GM12878 (cell line): ENCODE measurements at regions not wholly inside any gene's neighbourhood (a gene's known extent, or its start where the extent isn't known, plus 50 kb on each side); places are given as distances from the start of the nearest gene placed in this dataset.

Source experiments
- ATAC-seq: fragments of 200-7000 bp; cut with Tn5 transposase; 3 replicates; pipeline ENCODE4 v1.9.1; 2020; ENCODE audit warnings: mild to moderate bottlenecking, moderate library complexity
- BruUV-seq: library from RNA; stranded (reverse); fragments of 400-500 nt; replicated peaks from 2 replicates; lab custom pipeline; 2021; lab: Mats Ljungman, UMichigan
- CTCF ChIA-PET: fragments of 300-600 bp; sonication (Branson Sonifier 250); formaldehyde crosslinking; extraction: SDS; loops from one replicate; lab custom pipeline; 2021; ENCODE audit warnings: inconsistent platforms; lab: Yijun Ruan, JAX
- POLR2A ChIA-PET: fragments of 350-600 bp; formaldehyde crosslinking; extraction: SDS; loops from one replicate; lab custom pipeline; 2021; ENCODE audit warnings: inconsistent platforms; lab: Charles Lee
- RAD21 ChIA-PET: fragments of 300-600 bp; sonication (Branson Sonifier 250); formaldehyde crosslinking; loops from one replicate; lab custom pipeline; 2023; ENCODE audit warnings: antibody characterized with exemption; ENCODE audit not compliant: unreplicated experiment; lab: Charles Lee
- SMC1A ChIA-PET: fragments of 300-600 bp; sonication (Branson Sonifier 250); formaldehyde crosslinking; loops from one replicate; lab custom pipeline; 2023; ENCODE audit not compliant: unreplicated experiment, uncharacterized antibody; lab: Charles Lee
- DNase-seq: peaks from one replicate; pipeline ENCODE4 v3.0.0-alpha.2; 2011; ENCODE audit warnings: low read depth, low spot score
- FAIRE-seq: peaks from 3 replicates; lab custom pipeline; 2011; peaks lifted over from hg19 to GRCh38; lab: Jason Lieb, UNC
- H2AFZ ChIP-seq: 2 replicates; pipeline ENCODE4 v1.6.0; 2011; ENCODE audit warnings: low read depth, low read length, control low read depth; ENCODE audit not compliant: control insufficient read depth
- H3K27ac ChIP-seq: 2 replicates; pipeline ENCODE4 v1.5.1; 2011; ENCODE audit warnings: control low read depth; ENCODE audit not compliant: control insufficient read depth, insufficient read depth
- H3K27me3 ChIP-seq, 2 experiments: replicated peaks in 1 of 2; 2 replicates each; pipeline versions ENCODE4 v1.6.0 to v1.6.1; 2011; ENCODE audit warnings: low read length in 1 of 2; ENCODE audit not compliant: control insufficient read depth in 2 of 2, insufficient read depth in 2 of 2
- H3K36me3 ChIP-seq, 2 experiments: 2 replicates each; pipeline ENCODE4 v1.5.1; 2011; ENCODE audit warnings: low read length in 1 of 2; ENCODE audit not compliant: control insufficient read depth in 2 of 2, insufficient read depth in 2 of 2
- H3K4me1 ChIP-seq: 2 replicates; pipeline ENCODE4 v1.6.1; 2011; ENCODE audit warnings: mild to moderate bottlenecking, low read length, moderate library complexity, mixed read lengths; ENCODE audit not compliant: control insufficient read depth, insufficient read depth
- H3K4me2 ChIP-seq: 2 replicates; pipeline ENCODE4 v1.6.0; 2011; ENCODE audit warnings: control low read depth; ENCODE audit not compliant: control insufficient read depth, insufficient read depth
- H3K4me3 ChIP-seq: fragments of 200-600 bp; sonication (generic); 2 replicates; pipeline ENCODE4 v1.5.1; 2016
- H3K79me2 ChIP-seq: 2 replicates; pipeline ENCODE4 v1.6.0; 2011; ENCODE audit warnings: low read length; ENCODE audit not compliant: control insufficient read depth, insufficient read depth
- H3K9ac ChIP-seq: 2 replicates; pipeline ENCODE4 v1.8.0; 2011; ENCODE audit warnings: low read length, control low read depth, mixed read lengths; ENCODE audit not compliant: control insufficient read depth, insufficient read depth
- H3K9me3 ChIP-seq: replicated peaks from 3 replicates; pipeline ENCODE4 v1.5.1; 2011; ENCODE audit warnings: mild to moderate bottlenecking, low read length; ENCODE audit not compliant: control insufficient read depth, insufficient read depth
- H4K20me1 ChIP-seq: 2 replicates; pipeline ENCODE4 v1.6.0; 2011; ENCODE audit not compliant: control insufficient read depth, insufficient read depth
- BRCA1 ChIP-seq: IDR thresholded peaks from 2 replicates; pipeline ENCODE4 v1.6.1; 2011; ENCODE audit warnings: low read depth, low read length, improper control_type of control experiment
- NKRF ChIP-seq: fragments of 450-650 bp; conservative IDR thresholded peaks from 2 replicates; pipeline ENCODE4 v1.6.1; 2017; ENCODE audit warnings: mild to moderate bottlenecking, moderate library complexity
- PKNOX1 ChIP-seq: fragments of 450-650 bp; IDR thresholded peaks from 2 replicates; pipeline ENCODE4 v1.6.1; 2016; ENCODE audit warnings: mild to moderate bottlenecking
- SPI1 ChIP-seq: IDR thresholded peaks from 2 replicates; pipeline ENCODE4 v1.6.1; 2011; ENCODE audit warnings: low read depth, mild to moderate bottlenecking, low read length, moderate library complexity, borderline replicate concordance; ENCODE audit not compliant: insufficient read depth
- SRF ChIP-seq, 2 experiments: IDR thresholded peaks; 2 replicates each; pipeline ENCODE4 v1.6.1; 2011; ENCODE audit warnings: low read depth in 2 of 2, low read length in 2 of 2, mild to moderate bottlenecking in 1 of 2, moderate library complexity in 1 of 2
- WGBS: methylation state at CpG from one replicate; pipeline ENCODE4 v1.1.6; 2016; ENCODE audit warnings: low lambda C conversion rate; ENCODE audit not compliant: insufficient replicate concordance, insufficient coverage; ENCODE audit errors: missing lambda C conversion rate; 5-methylcytosine and 5-hydroxymethylcytosine counted together
- in situ Hi-C: fragments of 300-500 bp; cut with MboI; formaldehyde crosslinking; loops from 9 replicates; pipeline ENCODE4 v1.14.3; 2018; ENCODE audit warnings: mixed read lengths
- intact Hi-C: fragments of 100-400 bp; cut with micrococcal nuclease; formaldehyde crosslinking; loops from one replicate; pipeline ENCODE4 v1.14.2; 2022; ENCODE audit not compliant: unreplicated experiment

DNA sequence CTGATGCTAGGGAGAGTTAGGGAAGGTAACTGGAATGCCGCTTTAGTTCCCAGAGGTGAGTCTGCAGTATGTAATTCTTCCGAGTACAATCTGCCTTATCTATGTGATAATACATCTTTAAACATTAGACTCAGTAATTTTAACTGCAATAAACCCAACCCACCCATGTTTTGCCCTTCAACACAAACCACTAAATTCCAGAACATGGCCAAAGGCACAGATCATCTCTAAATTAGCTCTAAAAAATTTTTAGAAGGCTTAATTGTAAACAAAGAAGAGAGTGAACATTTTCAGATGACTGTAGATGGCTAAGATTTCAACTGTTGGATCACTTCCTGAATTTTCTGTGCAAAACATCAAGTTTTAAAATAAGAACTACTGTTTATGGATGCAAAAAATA lies 488.7 kb upstream of the ID2 start (continued):
- TF ChIP-seq BRCA1, result no peak
- no peak for TF ChIP-seq PKNOX1

DNA sequence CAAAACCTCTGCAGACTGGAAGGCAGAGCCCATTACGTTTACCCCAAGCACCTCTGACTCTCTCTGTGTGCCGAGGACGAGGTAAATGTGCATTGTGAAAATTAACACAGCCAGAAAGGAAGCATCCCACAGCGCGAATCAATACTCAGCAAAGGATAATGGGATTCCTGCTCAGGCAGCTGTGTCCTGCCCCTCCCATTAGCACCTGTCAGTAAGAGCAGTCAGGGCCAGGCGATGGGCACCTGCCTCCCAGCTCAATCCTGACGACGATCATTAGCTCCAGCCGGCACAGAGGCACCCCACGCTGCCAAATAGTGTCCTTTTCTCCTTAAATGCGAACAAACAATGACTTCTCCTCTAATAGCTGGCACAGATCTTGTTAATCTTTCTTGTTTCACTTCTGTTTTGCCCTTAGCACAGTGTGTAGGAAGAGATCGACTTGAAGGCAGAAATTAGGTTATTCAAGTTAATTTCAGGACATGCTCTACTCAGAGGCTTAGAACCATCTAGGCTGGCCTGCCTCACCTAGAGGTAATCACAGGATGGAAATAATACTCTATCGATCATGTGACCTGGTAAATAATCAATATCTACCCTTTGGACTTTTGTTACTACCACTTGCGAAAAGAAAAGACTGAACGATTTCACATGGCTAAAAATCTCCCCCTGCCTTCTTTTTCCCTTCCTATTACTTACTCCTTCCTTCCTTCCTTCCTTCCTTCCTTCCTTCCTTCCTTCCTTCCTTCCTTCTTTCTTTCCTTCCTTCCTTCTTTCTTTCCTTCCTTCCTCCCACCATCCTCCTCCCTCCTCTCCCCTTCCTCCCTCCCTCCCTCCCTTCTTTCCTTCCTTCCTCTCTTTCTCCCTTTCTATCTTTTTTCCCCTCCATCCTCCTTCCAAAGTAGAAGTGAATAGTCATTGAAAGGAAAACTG lies 487.9 kb upstream of the ID2 start:
- BruUV-seq, result no TSS peak
- in situ Hi-C loops, result no loop called here

More for the DNA sequence above, 487.9 kb upstream of the ID2 start:
- no peaks in the 10 kb centered on the region; the same call in 2 of the 3 replicates for H3K9me3 ChIP-seq
- H3K4me1 ChIP-seq, result no peaks in the 10 kb centered on the region
- intact Hi-C loops, result no loop called here
- no peak for DNase-seq
- no peak overlapping the region for H3K4me3 ChIP-seq
- H4K20me1 ChIP-seq, result no peaks in the 10 kb centered on the region
- no peaks in the 10 kb centered on the region for H3K36me3 ChIP-seq
- SMC1A ChIA-PET, result interaction anchor here (0.7 to 1.9 kb wide), 3 partner anchors 9 to 44 kb away, joined by 3 to 4 read pairs (median 3); no protein-coding TSS in a partner anchor
- TF ChIP-seq NKRF (no peak), SPI1 (peak; percentile 29; the same call in 1 of the 2 replicates), SRF (IDR thresholded peaks at IDR 0.05; ENCODE audit: low read depth in 2 of 2, low read length in 2 of 2) (no peak)
- TF ChIP-seq, all 136 proteins: peak for 1
- ChIA-PET CTCF (no interaction called here), RAD21 (no interaction called here), POLR2A (interaction anchor here (0.6 to 1.2 kb wide), 2 partner anchors 10 to 96 kb away, joined by 4 to 5 read pairs; no protein-coding TSS in a partner anchor)
- Histone ChIP-seq H3K4me2 (no peak overlapping the region), H3K27ac (no peak overlapping the region), H2AFZ (no peak overlapping the region), H3K27me3 (no peaks in the 10 kb centered on the region), H3K9ac (no peak overlapping the region), H3K79me2 (no peaks in the 10 kb centered on the region)
- no peak for FAIRE-seq
- 48% methylated on average over 15 of the region's 15 CpGs for WGBS
- ATAC-seq, result peak; percentile 26; the same call in 2 of the 3 replicates
